ENCODE measurements at regions not wholly inside any gene's neighbourhood (a gene's known extent, or its start where the extent isn't known, plus 50 kb on each side); places are given as distances from the start of the nearest gene placed in this dataset.

- no peak for DNase-seq (ENCODE audit: low spot score in 2 of 2)
Observed at GRCh38 chr6:133740218-133740617, 148.7 kb upstream of the TCF21 start.

GRCh38 chr6:133740816-133741215, 148.1 kb upstream of the TCF21 start:
- intact Hi-C loops (cut with DNase I) = no loop called here
- no peak overlapping the region for H3K27ac ChIP-seq

More at GRCh38 chr6:133740218-133740617, 148.7 kb upstream of the TCF21 start:
- H3K9me3 ChIP-seq = no peaks in the 10 kb centered on the region
- H3K4me3 ChIP-seq = no peak overlapping the region
- H3K27me3 ChIP-seq = no peaks in the 10 kb centered on the region
- TF ChIP-seq CTCF (IDR thresholded peaks at IDR 0.05) = no peak
- no peaks in the 10 kb centered on the region for H3K36me3 ChIP-seq
- no peaks in the 10 kb centered on the region for H3K4me1 ChIP-seq
- intact Hi-C loops (cut with DNase I) = no loop called here
- H3K27ac ChIP-seq = no peak overlapping the region

GRCh38 chr6:133741375-133741861, 147.5 kb upstream of the TCF21 start:
- no peak overlapping the region for H3K4me3 ChIP-seq
- no peaks in the 10 kb centered on the region for H3K9me3 ChIP-seq
- no peaks in the 10 kb centered on the region for H3K27me3 ChIP-seq
- H3K36me3 ChIP-seq = no peaks in the 10 kb centered on the region
- H3K27ac ChIP-seq = no peak overlapping the region
- no peaks in the 10 kb centered on the region for H3K4me1 ChIP-seq
- no peak for TF ChIP-seq CTCF (IDR thresholded peaks at IDR 0.05)
- DNase-seq (ENCODE audit: low spot score in 2 of 2) = no peak
- intact Hi-C loops (cut with DNase I) = no loop called here

More at GRCh38 chr6:133740816-133741215, 148.1 kb upstream of the TCF21 start:
- no peaks in the 10 kb centered on the region for H3K36me3 ChIP-seq
- no peaks in the 10 kb centered on the region for H3K27me3 ChIP-seq
- no peak for TF ChIP-seq CTCF (IDR thresholded peaks at IDR 0.05)
- H3K4me1 ChIP-seq = no peaks in the 10 kb centered on the region
- H3K9me3 ChIP-seq = no peaks in the 10 kb centered on the region
- no peak for DNase-seq (ENCODE audit: low spot score in 2 of 2)
- H3K4me3 ChIP-seq = no peak overlapping the region

DNA sequence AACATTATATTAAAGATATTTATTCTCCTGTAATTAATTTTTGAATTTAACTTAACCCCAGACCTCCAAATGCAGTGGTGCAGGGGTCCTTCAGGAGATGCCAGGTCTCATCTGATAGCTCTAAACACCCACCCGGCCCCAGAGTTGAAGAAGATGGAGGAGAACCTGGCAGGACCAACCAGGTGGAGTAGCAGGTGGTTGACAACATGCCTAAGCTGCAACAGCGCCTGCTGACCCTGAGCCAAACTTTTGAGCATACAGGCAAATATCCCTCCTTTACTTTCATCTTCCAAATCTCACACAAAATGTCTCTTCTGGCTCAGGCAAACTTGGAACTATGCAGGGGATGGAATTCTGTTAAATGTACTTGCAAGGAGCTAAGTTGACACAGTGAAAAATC, 145.3 kb upstream of the TCF21 start:
- Histone ChIP-seq H3K4me1 (no peaks in the 10 kb centered on the region), H3K36me3 (no peaks in the 10 kb centered on the region), H3K9me3 (no peaks in the 10 kb centered on the region), H3K27ac (no peak overlapping the region), H3K4me3 (no peak overlapping the region), H3K27me3 (no peaks in the 10 kb centered on the region)
- no peak for DNase-seq (ENCODE audit: low spot score in 2 of 2)
- intact Hi-C loops (cut with DNase I) = no loop called here
- TF ChIP-seq CTCF (IDR thresholded peaks at IDR 0.05) = no peak

DNA sequence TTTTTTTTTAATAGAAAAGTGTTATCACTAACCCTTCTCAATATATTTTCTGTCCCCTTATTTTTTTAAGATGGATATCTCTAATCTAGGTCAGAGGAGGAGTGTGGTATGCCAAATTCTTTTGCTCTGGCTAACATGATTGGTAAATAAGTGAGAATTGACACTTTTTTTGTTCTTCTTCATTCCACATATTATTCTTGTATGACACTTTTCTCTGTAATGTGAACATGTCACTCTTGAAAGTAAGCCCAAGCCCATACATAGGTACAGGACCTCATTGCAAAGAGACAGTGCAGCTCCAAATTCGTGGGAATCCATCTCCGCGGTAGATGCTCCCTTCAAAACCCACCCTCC, 142.5 kb upstream of the TCF21 start:
- Histone ChIP-seq H3K27ac (no peak overlapping the region), H3K9me3 (no peaks in the 10 kb centered on the region), H3K4me1 (no peaks in the 10 kb centered on the region), H3K4me3 (no peak overlapping the region), H3K36me3 (no peaks in the 10 kb centered on the region), H3K27me3 (no peaks in the 10 kb centered on the region)
- no peak for TF ChIP-seq CTCF (IDR thresholded peaks at IDR 0.05)
- intact Hi-C loops (cut with DNase I) = no loop called here
- DNase-seq (ENCODE audit: low spot score in 2 of 2) = no peak

DNA sequence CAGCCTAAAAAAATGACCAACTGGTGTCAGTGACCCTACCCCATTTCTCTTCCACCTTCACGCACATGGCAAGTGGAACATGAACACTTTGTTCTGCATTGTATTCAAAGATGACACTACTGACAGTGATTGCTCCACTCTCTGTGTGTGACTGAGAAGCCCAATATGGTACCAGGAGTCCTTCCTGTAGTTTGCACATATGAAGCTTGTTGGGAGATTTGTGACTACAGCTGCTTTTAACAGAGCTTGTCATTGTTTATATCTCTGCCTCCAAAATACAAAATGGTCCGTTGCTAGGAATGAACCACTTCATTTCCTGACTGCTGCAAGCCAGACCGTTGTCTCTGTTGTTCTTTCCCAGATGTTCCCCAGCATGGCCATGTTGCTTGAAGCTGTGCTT, 140.3 kb upstream of the TCF21 start:
- no peak for DNase-seq (ENCODE audit: low spot score in 2 of 2)
- Histone ChIP-seq H3K36me3 (no peaks in the 10 kb centered on the region), H3K9me3 (no peaks in the 10 kb centered on the region), H3K27me3 (no peaks in the 10 kb centered on the region), H3K4me1 (peaks cover 0 to 3% of the 10 kb centered on the region in 2 donors), H3K4me3 (no peak overlapping the region), H3K27ac (no peak overlapping the region)
- intact Hi-C loops (cut with DNase I) = no loop called here
- no peak for TF ChIP-seq CTCF (IDR thresholded peaks at IDR 0.05)

Measured in ascending aorta (tissue), 2 donors.